ENCODE measurements at regions not wholly inside any gene's neighbourhood (a gene's known extent, or its start where the extent isn't known, plus 50 kb on each side); places are given as distances from the start of the nearest gene placed in this dataset.

DNA sequence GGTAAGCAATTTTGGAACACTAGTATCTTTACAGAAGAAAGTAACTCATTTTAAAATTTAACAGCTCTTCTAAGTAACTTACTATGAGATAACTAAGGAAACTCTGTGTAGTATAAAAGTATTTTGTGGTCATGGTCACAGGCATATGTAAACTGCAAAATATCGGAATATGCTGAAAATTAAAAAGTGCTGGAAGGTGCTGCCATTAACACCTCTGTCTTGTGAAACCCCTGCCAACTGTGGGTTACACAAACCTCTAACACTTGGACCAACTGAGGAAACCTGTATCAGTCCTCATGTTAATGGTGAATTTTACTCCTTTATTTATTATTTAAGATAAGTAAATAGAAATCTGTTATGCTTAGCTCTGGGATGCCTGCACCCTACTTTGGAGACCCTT is 206.7 kb downstream of the LACC1 start:
- Histone ChIP-seq H3K4me3 (ENCODE audit: low read length) (no peak overlapping the region), H3K23ac (ENCODE audit: low read length) (no peak overlapping the region), H3K18ac (ENCODE audit: low read length) (no peak overlapping the region), H2BK5ac (ENCODE audit: low read length) (no peak overlapping the region), H3K27me3 (ENCODE audit: insufficient read depth, low read length, poor library complexity) (no peaks in the 10 kb centered on the region), H4K8ac (ENCODE audit: low read depth, low read length) (no peak overlapping the region), H3K4ac (ENCODE audit: low read depth, low read length) (no peak overlapping the region), H3K4me1 (ENCODE audit: control insufficient read depth, low read depth, low read length) (no peaks in the 10 kb centered on the region), H2AK5ac (ENCODE audit: low read length) (no peak overlapping the region), H2BK15ac (replicated peaks; ENCODE audit: low read depth) (no peak overlapping the region), H3K36me3 (ENCODE audit: control insufficient read depth, insufficient read depth, low read length) (no peaks in the 10 kb centered on the region), H3K79me1 (ENCODE audit: low read length) (no peaks in the 10 kb centered on the region), H4K5ac (ENCODE audit: low read length) (no peak overlapping the region), H3K56ac (ENCODE audit: low read length) (no peak overlapping the region), H3K79me2 (ENCODE audit: control insufficient read depth, insufficient read depth, low read length) (no peaks in the 10 kb centered on the region), H2BK120ac (ENCODE audit: low read depth, low read length) (no peak overlapping the region), H3K9ac (ENCODE audit: low read length) (no peak overlapping the region), H3K27ac (ENCODE audit: low read depth, low read length) (no peak overlapping the region), H3K4me2 (ENCODE audit: low read length) (no peak overlapping the region)
- WGBS (ENCODE audit: extremely low coverage, insufficient coverage, low lambda C conversion rate) = no CpG with 5 or more reads among the region's 1 CpG
- DNase-seq = no peak

DNA sequence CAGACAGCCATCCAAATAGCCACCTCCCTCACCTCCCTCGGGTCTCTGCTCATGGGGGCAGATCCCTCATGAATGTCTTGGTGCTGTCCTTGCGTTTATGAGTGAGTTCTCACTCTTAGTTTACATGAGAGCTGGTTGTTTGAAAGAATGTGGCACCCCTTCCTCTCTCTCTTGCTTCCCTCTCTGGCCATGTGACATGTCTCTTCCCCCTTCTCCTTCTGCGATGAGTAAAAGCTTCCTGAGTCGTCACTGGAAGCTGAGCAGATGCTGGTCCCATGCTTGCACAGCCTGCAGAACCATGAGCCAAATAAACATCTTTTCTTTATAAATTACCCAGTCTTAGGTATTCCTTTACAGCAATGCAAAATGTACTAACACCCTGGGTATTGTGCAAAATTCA is 208.7 kb downstream of the LACC1 start:
- Histone ChIP-seq H3K18ac (ENCODE audit: low read length) (no peak overlapping the region), H2BK15ac (replicated peaks; ENCODE audit: low read depth) (no peak overlapping the region), H3K4me2 (ENCODE audit: low read length) (no peak overlapping the region), H4K5ac (ENCODE audit: low read length) (no peak overlapping the region), H3K23ac (ENCODE audit: low read length) (no peak overlapping the region), H3K79me1 (ENCODE audit: low read length) (no peaks in the 10 kb centered on the region), H3K4ac (ENCODE audit: low read depth, low read length) (no peak overlapping the region), H2BK120ac (ENCODE audit: low read depth, low read length) (no peak overlapping the region), H4K8ac (ENCODE audit: low read depth, low read length) (no peak overlapping the region), H2AK5ac (ENCODE audit: low read length) (no peak overlapping the region), H3K79me2 (ENCODE audit: control insufficient read depth, insufficient read depth, low read length) (no peaks in the 10 kb centered on the region), H3K4me3 (ENCODE audit: low read length) (no peak overlapping the region), H3K27ac (ENCODE audit: low read depth, low read length) (no peak overlapping the region), H3K4me1 (ENCODE audit: control insufficient read depth, low read depth, low read length) (no peaks in the 10 kb centered on the region), H3K56ac (ENCODE audit: low read length) (no peak overlapping the region), H3K9ac (ENCODE audit: low read length) (no peak overlapping the region), H3K27me3 (ENCODE audit: insufficient read depth, low read length, poor library complexity) (no peaks in the 10 kb centered on the region), H2BK5ac (ENCODE audit: low read length) (no peak overlapping the region), H3K36me3 (ENCODE audit: control insufficient read depth, insufficient read depth, low read length) (no peaks in the 10 kb centered on the region)
- WGBS (ENCODE audit: extremely low coverage, insufficient coverage, low lambda C conversion rate) = no CpG with 5 or more reads among the region's 4 CpGs
- DNase-seq = no peak

DNA sequence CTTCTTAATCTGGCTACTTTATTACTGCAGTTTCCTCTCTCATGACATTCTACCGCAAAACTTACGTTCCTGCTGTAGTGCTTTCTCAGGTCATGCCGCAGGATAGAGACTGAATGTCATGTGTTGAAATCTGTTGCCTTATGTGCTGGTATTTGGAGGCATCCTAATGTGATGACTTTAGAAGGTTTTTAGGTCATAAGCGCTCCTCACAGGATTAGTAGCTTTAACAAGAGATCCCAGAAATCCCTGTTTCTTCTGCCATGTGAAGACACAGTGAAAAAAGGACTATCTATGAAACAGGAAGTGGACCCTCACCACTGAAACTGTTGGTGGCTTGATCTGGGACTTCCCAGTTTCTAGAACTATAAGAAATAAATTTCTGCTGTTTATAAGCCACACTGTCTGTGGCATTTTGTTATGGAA is 209.3 kb downstream of the LACC1 start:
- H3K36me3 ChIP-seq (ENCODE audit: control insufficient read depth, insufficient read depth, low read length) = no peaks in the 10 kb centered on the region
- no peak overlapping the region for H2BK120ac ChIP-seq (ENCODE audit: low read depth, low read length)
- no peak overlapping the region for H2BK15ac ChIP-seq (replicated peaks; ENCODE audit: low read depth)
- H3K18ac ChIP-seq (ENCODE audit: low read length) = no peak overlapping the region
- no peak overlapping the region for H3K56ac ChIP-seq (ENCODE audit: low read length)
- H3K27me3 ChIP-seq (ENCODE audit: insufficient read depth, low read length, poor library complexity) = no peaks in the 10 kb centered on the region
- H3K4me3 ChIP-seq (ENCODE audit: low read length) = no peak overlapping the region
- no peak for DNase-seq
- no peak overlapping the region for H2BK5ac ChIP-seq (ENCODE audit: low read length)
- H3K79me1 ChIP-seq (ENCODE audit: low read length) = no peaks in the 10 kb centered on the region
- H2AK5ac ChIP-seq (ENCODE audit: low read length) = no peak overlapping the region
- H3K27ac ChIP-seq (ENCODE audit: low read depth, low read length) = no peak overlapping the region
- H3K4me2 ChIP-seq (ENCODE audit: low read length) = no peak overlapping the region
- no CpG with 5 or more reads among the region's 4 CpGs for WGBS (ENCODE audit: extremely low coverage, insufficient coverage, low lambda C conversion rate)
- no peaks in the 10 kb centered on the region for H3K4me1 ChIP-seq (ENCODE audit: control insufficient read depth, low read depth, low read length)
- H4K8ac ChIP-seq (ENCODE audit: low read depth, low read length) = no peak overlapping the region
- H4K5ac ChIP-seq (ENCODE audit: low read length) = no peak overlapping the region
- H3K79me2 ChIP-seq (ENCODE audit: control insufficient read depth, insufficient read depth, low read length) = no peaks in the 10 kb centered on the region
- H3K23ac ChIP-seq (ENCODE audit: low read length) = no peak overlapping the region
- no peak overlapping the region for H3K4ac ChIP-seq (ENCODE audit: low read depth, low read length)
- no peak overlapping the region for H3K9ac ChIP-seq (ENCODE audit: low read length)

DNA sequence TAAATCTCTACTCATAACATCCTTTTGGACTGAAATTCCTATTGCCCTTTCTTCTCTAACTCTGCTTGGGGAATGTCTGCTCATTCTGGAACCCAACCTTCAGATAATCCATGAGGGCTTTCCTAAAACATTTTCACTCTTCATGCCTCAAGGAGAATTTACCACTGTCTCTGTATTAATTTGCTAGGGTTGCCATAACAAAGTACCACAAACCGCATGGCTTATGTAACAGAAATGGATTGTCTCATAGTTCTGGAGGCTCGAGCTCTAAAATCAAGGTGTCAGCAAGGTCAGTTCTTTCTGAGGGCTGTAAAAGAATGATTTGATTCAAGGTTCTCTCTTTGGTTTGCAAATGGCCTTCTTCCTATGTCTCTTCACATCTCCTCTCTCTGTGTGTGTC is 209.7 kb downstream of the LACC1 start:
- Histone ChIP-seq H3K27me3 (ENCODE audit: insufficient read depth, low read length, poor library complexity) (no peaks in the 10 kb centered on the region), H3K18ac (ENCODE audit: low read length) (no peak overlapping the region), H4K5ac (ENCODE audit: low read length) (no peak overlapping the region), H2AK5ac (ENCODE audit: low read length) (no peak overlapping the region), H3K4me1 (ENCODE audit: control insufficient read depth, low read depth, low read length) (no peaks in the 10 kb centered on the region), H2BK15ac (replicated peaks; ENCODE audit: low read depth) (no peak overlapping the region), H4K8ac (ENCODE audit: low read depth, low read length) (no peak overlapping the region), H3K4me3 (ENCODE audit: low read length) (no peak overlapping the region), H3K79me1 (ENCODE audit: low read length) (no peaks in the 10 kb centered on the region), H3K9ac (ENCODE audit: low read length) (no peak overlapping the region), H3K56ac (ENCODE audit: low read length) (no peak overlapping the region), H3K23ac (ENCODE audit: low read length) (no peak overlapping the region), H3K36me3 (ENCODE audit: control insufficient read depth, insufficient read depth, low read length) (no peaks in the 10 kb centered on the region), H3K4ac (ENCODE audit: low read depth, low read length) (no peak overlapping the region), H2BK120ac (ENCODE audit: low read depth, low read length) (no peak overlapping the region), H3K79me2 (ENCODE audit: control insufficient read depth, insufficient read depth, low read length) (no peaks in the 10 kb centered on the region), H3K4me2 (ENCODE audit: low read length) (no peak overlapping the region), H2BK5ac (ENCODE audit: low read length) (no peak overlapping the region), H3K27ac (ENCODE audit: low read depth, low read length) (no peak overlapping the region)
- no CpG with 5 or more reads among the region's 2 CpGs for WGBS (ENCODE audit: extremely low coverage, insufficient coverage, low lambda C conversion rate)
- DNase-seq = no peak

DNA sequence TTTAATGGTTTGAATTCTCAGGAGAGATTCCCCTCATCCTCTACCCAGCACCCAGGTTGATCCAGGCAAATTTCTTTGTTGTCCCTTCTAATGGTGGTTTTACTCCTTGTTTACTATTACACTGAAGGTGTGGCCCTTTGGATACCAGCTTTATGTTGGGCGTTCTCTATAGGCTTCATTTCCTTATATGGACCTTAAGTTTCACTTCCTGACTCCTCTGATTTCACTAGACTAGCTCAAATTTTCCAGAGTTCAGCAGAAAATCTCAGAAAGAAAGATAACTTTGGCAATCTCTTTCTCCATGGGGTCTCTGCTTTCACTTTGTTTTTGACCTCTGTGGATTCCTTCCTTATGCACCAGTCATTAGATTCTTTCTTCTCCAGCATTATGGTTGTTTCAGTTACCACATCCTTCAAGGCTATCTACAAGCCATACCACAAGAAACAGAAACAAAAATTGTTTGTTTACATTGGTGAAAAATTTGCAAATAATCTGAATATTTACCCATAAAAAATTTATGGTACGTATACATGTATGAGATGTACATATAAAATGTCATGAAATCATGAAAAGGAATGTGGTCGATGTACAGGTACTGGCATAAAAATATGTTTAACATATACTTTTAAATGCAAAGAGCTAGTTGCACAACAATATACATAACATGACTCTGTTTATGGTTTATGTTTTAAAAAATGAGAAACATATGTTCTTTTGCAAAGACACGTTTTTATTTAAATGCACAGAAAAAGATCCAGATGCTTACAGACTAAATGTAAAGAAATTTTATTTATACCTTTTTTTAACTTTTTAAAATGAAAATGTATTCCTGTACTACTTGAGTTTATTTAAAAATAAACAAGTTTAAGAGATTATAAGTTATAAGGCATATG is 212.6 kb downstream of the LACC1 start:
- Histone ChIP-seq H3K4me3 (ENCODE audit: low read length) (no peak overlapping the region), H4K8ac (ENCODE audit: low read depth, low read length) (no peak overlapping the region), H2BK15ac (replicated peaks; ENCODE audit: low read depth) (no peak overlapping the region), H2AK5ac (ENCODE audit: low read length) (no peak overlapping the region), H3K27me3 (ENCODE audit: insufficient read depth, low read length, poor library complexity) (no peaks in the 10 kb centered on the region), H2BK5ac (ENCODE audit: low read length) (no peak overlapping the region), H3K9ac (ENCODE audit: low read length) (no peak overlapping the region), H3K18ac (ENCODE audit: low read length) (no peak overlapping the region), H4K5ac (ENCODE audit: low read length) (no peak overlapping the region), H2BK120ac (ENCODE audit: low read depth, low read length) (peak overlapping the region; percentile 45), H3K56ac (ENCODE audit: low read length) (no peak overlapping the region), H3K4me1 (ENCODE audit: control insufficient read depth, low read depth, low read length) (peaks cover 2% of the 10 kb centered on the region), H3K4ac (ENCODE audit: low read depth, low read length) (no peak overlapping the region), H3K4me2 (ENCODE audit: low read length) (no peak overlapping the region), H3K79me2 (ENCODE audit: control insufficient read depth, insufficient read depth, low read length) (no peaks in the 10 kb centered on the region), H3K79me1 (ENCODE audit: low read length) (no peaks in the 10 kb centered on the region), H3K27ac (ENCODE audit: low read depth, low read length) (no peak overlapping the region), H3K36me3 (ENCODE audit: control insufficient read depth, insufficient read depth, low read length) (no peaks in the 10 kb centered on the region), H3K23ac (ENCODE audit: low read length) (no peak overlapping the region)
- WGBS (ENCODE audit: extremely low coverage, insufficient coverage, low lambda C conversion rate) = 100% methylated on average over 1 of the region's 4 CpGs
- DNase-seq = no peak
